ENCODE measurements at regions not wholly inside any gene's neighbourhood (a gene's known extent, or its start where the extent isn't known, plus 50 kb on each side); places are given as distances from the start of the nearest gene placed in this dataset.

- TF ChIP-seq POLR2A (IDR thresholded peaks at IDR 0.05; ENCODE audit: low read length): no peak
- TF ChIP-seq GATA1 (IDR thresholded peaks at IDR 0.05; ENCODE audit: low read depth, low read length): no peak
These were observed 524.5 kb upstream of the TGFBR2 start for GRCh38 chr3:30081904-30082303.
